Inferior parietal cortex (tissue), 1 donor: ENCODE measurements at regions not wholly inside any gene's neighbourhood (a gene's known extent, or its start where the extent isn't known, plus 50 kb on each side); places are given as distances from the start of the nearest gene placed in this dataset.

Source experiments
- DNase-seq: peaks from one replicate; pipeline ENCODE4 v3.0.0-alpha.2; 2016; ENCODE audit errors: extremely low spot score

DNA sequence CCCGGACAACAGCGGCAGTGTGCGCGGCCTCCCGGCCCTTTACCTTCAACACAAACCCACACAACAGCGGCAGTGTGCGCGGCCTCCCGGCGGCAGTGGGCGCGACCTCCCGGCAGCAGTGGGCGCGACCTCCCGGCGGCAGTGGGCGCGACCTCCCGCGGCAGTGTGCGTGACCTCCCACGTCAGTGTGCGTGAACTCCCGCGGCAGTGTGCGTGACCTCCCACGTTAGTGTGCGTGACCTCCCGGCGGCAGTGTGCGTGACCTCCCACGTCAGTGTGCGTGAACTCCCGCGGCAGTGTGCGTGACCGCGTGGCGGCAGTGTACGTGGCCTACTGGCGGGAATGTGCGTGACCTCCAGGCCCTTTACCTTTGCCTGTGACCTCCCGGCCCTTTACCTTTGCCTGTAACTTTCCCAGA, 576.6 kb upstream of the FRG1 start:
- DNase-seq: no peak

DNA sequence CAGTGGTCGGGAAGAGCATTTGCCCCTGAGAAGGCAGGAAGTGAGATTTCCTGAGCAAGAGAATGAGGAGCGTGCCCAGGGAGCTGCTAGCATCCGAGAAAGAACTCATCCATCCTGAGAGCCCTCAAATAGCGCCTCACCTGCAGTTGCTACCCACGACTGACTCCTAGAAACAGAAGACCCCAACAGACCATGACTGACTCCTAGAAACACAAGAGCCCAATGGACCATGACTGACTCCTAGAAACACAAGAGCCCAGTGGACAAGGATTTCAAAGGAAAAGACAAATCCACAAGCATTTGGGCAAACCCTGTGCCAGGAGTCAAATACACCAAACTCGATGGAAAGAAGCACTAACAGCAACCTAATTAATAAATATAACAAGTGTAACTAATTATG, 575.2 kb upstream of the FRG1 start:
- no peak for DNase-seq

GRCh38 chr4:189367832-189368231, 572.8 kb upstream of the FRG1 start:
- DNase-seq: no peak

DNA sequence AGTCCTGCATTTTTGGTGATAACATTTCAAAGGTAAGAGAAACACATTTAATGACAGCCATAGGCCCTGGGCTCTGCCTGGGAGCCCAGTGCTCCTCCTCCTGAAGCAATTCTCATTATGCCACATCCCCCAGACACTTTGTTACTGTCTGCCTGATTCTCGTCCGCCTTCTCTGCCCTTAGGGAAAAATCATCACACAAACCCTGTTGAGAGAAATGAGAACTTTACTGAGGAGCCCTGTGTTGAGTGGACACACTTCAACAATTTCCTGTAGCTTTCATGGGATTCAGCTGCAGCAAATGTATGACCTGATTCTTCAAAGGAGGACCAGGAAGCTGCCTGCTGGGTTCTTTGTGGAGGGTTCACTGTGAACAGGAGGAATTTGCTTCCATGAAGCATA, 566.5 kb upstream of the FRG1 start:
- DNase-seq: no peak

GRCh38 chr4:189376901-189377300, 563.8 kb upstream of the FRG1 start:
- no peak for DNase-seq

- no peak for DNase-seq
These were observed 563.1 kb upstream of the FRG1 start for GRCh38 chr4:189377569-189377968.

DNA sequence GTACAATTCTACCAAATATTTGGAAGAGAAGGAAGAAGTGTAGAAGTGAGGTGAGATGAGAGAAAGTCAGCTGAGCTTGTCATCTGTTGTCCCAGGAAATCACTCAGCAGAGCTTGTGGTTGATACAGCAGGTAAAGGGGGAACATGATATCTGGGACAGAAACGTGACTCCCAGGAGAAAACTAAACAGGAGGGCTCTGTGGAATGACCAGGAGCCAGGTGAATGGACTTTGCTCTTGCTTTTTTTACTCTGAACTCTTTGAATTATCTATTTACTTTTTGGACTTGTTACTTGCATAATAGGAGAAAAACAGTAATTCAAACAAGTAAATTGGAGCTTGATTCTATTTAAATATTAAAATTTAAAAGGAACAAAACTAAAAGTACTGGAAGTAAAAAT, 555.6 kb upstream of the FRG1 start:
- no peak for DNase-seq

- DNase-seq: no peak
These were observed 555.1 kb upstream of the FRG1 start for GRCh38 chr4:189385579-189385978.

DNA sequence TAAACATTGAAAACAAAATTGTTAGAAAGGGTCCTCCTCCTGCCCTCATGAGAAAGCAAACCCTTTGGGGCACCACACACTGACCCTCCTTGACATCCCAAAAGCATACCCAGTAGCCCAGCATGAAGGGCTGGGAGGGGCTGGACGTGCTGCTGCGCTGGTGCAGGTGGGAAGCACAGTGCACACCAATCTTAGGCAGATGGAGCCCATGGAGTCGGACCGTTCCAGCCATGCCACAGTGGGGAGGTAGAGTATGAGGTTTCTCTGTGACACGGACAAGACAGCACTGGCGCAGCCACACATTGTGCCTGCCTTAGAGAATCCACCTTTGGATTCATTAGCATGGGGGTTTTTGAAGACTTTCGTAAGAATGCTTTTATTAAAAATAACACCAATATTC, 544.2 kb upstream of the FRG1 start:
- DNase-seq: no peak

DNA sequence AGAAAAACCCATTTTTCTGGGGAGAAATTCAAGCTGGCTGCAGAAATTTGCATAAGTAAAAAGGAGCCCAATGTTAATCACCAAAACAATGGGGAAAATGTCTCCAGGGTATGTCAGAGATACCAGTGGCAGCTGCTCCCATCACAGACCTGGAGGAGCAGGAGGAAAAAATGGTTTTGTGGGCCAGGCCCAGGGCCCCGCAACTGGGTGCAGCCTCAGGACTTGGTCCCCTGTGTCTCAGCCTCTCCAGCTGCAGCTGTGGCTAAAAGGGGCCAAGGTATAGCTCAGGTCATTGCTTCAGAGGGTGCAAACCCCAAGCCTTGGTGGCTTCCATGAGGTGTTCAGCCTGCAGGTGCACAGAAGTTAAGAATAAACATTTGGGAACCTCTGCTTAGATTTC, 536.4 kb upstream of the FRG1 start:
- DNase-seq: no peak

DNA sequence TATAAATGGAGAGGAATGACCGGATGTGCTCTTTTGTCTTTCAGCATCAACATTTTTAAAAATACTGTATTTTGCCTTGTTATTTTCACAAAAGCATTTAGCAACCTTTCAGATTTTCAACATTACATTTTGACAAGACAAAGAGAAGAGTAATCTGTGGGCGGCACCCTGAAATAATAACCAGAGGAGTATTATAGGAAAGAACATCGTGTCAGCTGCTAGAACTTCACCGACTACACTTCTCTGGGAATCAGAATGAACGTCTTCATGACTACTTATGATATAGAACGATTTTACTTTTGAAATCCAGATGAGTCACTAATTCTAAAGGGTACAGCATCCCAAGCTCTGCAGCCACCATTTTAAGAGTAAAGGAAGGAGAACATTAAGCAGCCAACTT, 531.5 kb upstream of the FRG1 start:
- DNase-seq: peak; percentile 36

- no peak for DNase-seq
These were observed 526.7 kb upstream of the FRG1 start for GRCh38 chr4:189414021-189414420.

DNA sequence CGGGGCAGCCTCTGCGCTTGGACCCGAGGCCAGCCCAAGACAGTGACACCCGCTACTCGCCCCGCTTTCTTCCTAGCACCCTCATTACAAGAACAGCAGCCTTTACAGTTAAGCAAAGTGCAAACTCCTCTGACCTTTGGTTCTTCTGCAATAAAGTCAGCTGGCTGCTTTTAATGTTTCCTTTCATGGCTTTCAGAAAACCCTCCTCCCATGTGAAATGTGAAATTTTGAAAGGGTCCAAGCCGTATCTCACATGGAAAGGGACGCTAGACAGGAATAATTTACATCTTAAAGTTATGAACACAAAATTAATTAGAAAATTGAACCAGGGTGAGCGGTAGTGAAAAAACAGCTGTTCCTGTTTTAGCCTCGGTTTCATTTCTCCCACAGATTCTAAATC, 520.1 kb upstream of the FRG1 start:
- DNase-seq: no peak

GRCh38 chr4:189436207-189436606, 504.5 kb upstream of the FRG1 start:
- no peak for DNase-seq

DNA sequence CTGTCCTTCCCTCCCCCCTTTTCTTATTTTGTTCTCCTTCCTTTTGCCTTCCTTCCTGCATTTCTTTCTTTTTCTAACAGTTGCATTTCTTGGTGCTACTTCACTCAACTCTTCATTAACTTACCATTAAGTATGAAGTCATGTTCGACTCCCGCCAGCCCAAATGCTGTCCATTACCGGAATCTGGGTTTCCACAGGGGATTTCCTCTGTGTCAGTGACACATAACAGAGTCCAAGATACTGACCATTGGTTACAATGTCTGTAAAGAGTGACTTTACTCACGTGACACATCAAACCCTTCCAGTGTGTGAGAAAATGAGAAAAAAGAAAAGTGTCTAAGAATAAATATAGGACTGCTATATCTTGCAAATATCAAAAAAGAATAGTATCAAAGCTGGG, 500.0 kb upstream of the FRG1 start:
- no peak for DNase-seq

DNA sequence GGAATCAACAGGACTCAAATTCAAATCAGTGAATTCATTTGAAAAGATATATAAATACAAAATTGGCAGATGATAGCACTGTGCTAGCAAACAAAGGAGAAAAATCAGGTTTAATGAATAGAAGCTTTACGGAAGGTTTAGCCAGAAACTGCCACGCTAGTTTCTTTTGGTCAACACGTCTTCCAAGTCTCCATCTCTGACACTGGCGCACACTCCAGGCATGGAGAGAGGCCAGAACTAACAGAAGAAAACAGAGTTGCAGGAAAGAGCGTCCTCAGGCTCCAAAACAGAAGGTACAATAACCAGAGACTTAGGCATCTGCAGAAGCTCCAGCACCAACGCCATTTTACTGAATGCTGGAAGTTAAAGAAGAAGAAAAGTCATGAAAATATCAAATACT, 497.3 kb upstream of the FRG1 start:
- no peak for DNase-seq

GRCh38 chr4:189445613-189446012, 495.1 kb upstream of the FRG1 start:
- no peak for DNase-seq

DNA sequence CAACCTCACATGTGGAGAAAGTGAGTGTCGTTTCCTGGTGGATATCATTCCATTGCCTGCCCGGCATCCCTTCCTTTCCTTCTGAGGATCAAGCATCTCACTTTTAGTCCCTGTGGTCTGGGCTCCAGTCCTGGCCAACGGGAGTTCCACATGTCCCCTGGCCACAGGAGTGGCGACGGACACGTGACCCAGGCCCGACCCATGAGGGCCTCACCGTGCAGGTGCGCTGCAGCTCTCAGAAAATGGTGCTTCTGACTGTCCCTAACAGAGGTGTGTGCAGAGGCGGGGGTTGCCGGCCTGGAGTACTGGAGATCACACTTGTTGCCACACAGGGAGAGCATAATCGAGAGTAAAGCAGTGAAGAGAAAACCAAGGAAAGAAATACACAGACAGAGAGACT, 476.9 kb upstream of the FRG1 start:
- DNase-seq: no peak

DNA sequence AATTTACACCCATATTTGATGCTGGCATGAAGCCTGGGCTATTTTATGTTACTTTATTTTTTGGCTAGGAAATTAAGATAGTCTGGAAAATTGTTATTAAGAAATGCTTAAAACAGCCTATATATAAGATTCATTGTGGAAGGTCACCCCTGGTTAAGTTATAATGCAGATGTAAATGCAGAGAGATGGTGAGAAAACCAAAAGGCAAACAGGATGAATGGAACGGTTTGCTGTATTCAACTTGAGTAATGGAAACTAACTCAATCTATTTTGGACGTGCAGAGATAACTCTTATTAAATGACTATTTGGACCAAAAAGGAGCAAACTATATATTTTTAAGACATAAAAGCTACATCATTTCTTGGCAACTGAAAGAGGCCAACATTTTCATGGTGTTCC, 446.3 kb upstream of the FRG1 start:
- DNase-seq: no peak

- no peak for DNase-seq
These were observed 443.2 kb upstream of the FRG1 start for GRCh38 chr4:189497516-189497915.

DNA sequence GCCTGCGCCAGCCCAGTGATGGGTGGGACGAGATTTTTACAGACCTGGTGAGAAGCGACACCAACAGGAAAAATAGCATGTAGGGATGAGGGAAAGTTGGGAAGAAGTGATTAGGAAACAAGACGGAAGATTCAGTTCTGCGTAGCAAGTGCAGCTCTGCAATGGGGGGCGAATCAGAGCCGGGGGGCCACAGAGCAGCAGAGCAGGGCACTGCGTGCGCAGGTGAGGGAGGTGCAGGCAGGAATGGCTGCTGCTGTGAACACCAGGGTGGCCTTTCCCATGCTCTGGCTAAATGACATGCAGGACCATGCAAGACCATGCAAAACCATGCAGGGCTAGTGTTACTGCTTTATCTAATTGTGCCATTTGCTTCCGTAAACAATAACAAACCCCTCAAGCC, 442.7 kb upstream of the FRG1 start:
- DNase-seq: no peak

GRCh38 chr4:189498457-189498856, 442.2 kb upstream of the FRG1 start:
- DNase-seq: no peak

DNA sequence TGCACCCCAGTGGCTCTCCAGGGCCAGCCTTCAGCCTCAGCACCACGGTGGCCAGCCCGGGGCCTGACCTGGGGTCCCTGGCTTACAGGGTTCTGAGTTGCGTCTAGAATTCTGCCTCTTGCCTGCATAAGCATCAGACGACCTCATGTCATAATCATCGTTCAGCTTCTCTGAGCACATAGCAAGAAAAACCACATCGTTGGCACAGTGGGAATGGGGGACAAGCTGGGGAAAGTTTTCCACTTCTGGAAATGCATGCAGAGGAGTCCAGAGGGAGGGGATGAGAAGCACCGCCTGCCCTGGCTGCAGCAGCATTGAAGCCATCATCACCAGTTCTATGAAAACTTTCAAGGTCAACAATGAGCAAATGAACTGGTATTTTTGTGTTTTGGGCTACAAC, 441.0 kb upstream of the FRG1 start:
- DNase-seq: no peak

DNA sequence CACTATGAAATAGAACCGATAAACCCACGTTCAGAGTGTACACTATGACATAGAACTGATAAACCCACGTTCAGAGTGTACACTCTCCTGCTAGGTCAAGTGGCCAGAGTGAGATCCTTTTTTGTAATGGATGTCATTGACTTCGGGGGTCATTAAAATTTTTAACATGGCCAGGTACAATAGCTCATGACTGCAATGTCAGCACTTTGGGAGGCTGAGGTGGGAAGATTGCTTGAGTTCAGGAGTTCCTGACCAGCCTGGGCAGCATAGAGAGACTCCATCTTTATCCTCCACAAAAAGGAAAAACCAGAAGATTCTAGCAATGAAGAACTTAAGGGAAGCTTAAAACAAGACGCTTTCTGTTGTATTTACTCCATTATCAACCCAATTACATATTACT, 439.7 kb upstream of the FRG1 start:
- DNase-seq: no peak

GRCh38 chr4:189502841-189503435, 437.7 kb upstream of the FRG1 start:
- DNase-seq: no peak
